ENCODE measurements at regions not wholly inside any gene's neighbourhood (a gene's known extent, or its start where the extent isn't known, plus 50 kb on each side); places are given as distances from the start of the nearest gene placed in this dataset.

DNA sequence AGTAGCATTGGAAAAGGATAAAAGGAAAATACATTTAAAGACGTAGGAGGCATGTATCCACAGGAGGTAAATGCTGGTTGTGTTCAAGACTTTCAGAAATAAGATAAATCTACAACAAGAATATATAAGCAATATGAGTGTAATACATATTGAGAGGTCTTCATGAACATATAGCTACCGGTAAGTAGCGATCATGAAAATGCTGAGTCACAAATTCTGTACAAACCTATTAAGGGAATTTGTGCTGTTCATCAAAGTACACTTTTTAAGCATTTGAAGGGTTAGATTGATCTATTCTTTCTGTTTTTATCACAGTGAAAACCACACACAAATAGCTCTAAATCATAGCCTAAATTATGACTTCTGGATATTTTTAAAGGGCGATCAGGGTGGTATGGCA is 173.1 kb upstream of the NYAP2 start:
- TF ChIP-seq EZH2 (IDR thresholded peaks at IDR 0.05; ENCODE audit: borderline replicate concordance, low read depth, low read length) (no peak), RCOR1 (IDR thresholded peaks at IDR 0.05; ENCODE audit: borderline replicate concordance in 1 of 2, low read depth in 2 of 2, low read length in 2 of 2) (no peak), KLF16 (IDR thresholded peaks at IDR 0.05) (no peak), EHMT2 (IDR thresholded peaks at IDR 0.05) (no peak), ZNF165 (CRISPR knock-in tag; IDR thresholded peaks at IDR 0.05; ENCODE audit: borderline replicate concordance) (no peak), TEAD1 (CRISPR knock-in tag; IDR thresholded peaks at IDR 0.05) (no peak), DPF2 (IDR thresholded peaks at IDR 0.05) (no peak), RFX5 (IDR thresholded peaks at IDR 0.05; ENCODE audit: low read depth, low read length) (no peak)
- TF ChIP-seq, protein P1, sequence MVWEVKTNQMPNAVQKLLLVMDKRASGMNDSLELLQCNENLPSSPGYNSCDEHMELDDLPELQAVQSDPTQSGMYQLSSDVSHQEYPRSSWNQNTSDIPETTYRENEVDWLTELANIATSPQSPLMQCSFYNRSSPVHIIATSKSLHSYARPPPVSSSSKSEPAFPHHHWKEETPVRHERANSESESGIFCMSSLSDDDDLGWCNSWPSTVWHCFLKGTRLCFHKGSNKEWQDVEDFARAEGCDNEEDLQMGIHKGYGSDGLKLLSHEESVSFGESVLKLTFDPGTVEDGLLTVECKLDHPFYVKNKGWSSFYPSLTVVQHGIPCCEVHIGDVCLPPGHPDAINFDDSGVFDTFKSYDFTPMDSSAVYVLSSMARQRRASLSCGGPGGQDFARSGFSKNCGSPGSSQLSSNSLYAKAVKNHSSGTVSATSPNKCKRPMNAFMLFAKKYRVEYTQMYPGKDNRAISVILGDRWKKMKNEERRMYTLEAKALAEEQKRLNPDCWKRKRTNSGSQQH (CRISPR knock-in tag; IDR thresholded peaks at IDR 0.05), result no peak
